Osteoblast (primary cell): ENCODE measurements at regions not wholly inside any gene's neighbourhood (a gene's known extent, or its start where the extent isn't known, plus 50 kb on each side); places are given as distances from the start of the nearest gene placed in this dataset.

Experiments used
- DNase-seq: peaks from one replicate; pipeline ENCODE4 v3.0.0; 2011; ENCODE audit warnings: low spot score, mixed read lengths; ENCODE audit not compliant: insufficient read length; ENCODE audit errors: missing footprints
- H2AFZ ChIP-seq: 2 replicates; pipeline ENCODE4 v1.6.0; 2011; ENCODE audit warnings: mild to moderate bottlenecking, low read length
- H3K27ac ChIP-seq: 2 replicates; pipeline ENCODE4 v1.5.1; 2011; ENCODE audit warnings: mild to moderate bottlenecking, low read depth, low read length, moderate library complexity
- H3K27me3 ChIP-seq: 2 replicates; pipeline ENCODE4 v1.6.0; 2012; ENCODE audit warnings: mild to moderate bottlenecking, control low read depth, inconsistent platforms, low read length, moderate library complexity; ENCODE audit not compliant: insufficient read depth
- H3K36me3 ChIP-seq: 2 replicates; pipeline ENCODE4 v1.5.1; 2011; ENCODE audit warnings: mild to moderate bottlenecking, low read length, control low read depth, moderate library complexity; ENCODE audit not compliant: insufficient read depth
- H3K4me1 ChIP-seq: 2 replicates; pipeline ENCODE4 v1.5.1; 2011; ENCODE audit warnings: mild to moderate bottlenecking, low read length, control low read depth, moderate library complexity; ENCODE audit not compliant: insufficient read depth
- H3K4me2 ChIP-seq: 2 replicates; pipeline ENCODE4 v1.6.0; 2011; ENCODE audit warnings: mild to moderate bottlenecking, low read length; ENCODE audit not compliant: insufficient read depth
- H3K4me3 ChIP-seq: fragments of 200-600 bp; sonication (generic); 3 replicates; pipeline ENCODE4 v1.5.1; 2012; ENCODE audit warnings: mild to moderate bottlenecking, low read length, inconsistent platforms; ENCODE audit not compliant: insufficient read depth
- H3K79me2 ChIP-seq: 2 replicates; pipeline ENCODE4 v1.6.0; 2012; ENCODE audit warnings: mild to moderate bottlenecking, low read length, control low read depth, inconsistent platforms; ENCODE audit not compliant: insufficient read depth
- H3K9me3 ChIP-seq: 2 replicates; pipeline ENCODE4 v1.5.1; 2011; ENCODE audit warnings: low read depth, low read length, control low read depth
- H4K20me1 ChIP-seq: 2 replicates; pipeline ENCODE4 v1.6.0; 2012; ENCODE audit warnings: mild to moderate bottlenecking, low read length, control low read depth; ENCODE audit not compliant: insufficient read depth
- TF ChIP-seq, protein P1 (sequence below): IDR thresholded peaks from 2 replicates; pipeline ENCODE4 v1.5.1; 2011; ENCODE audit warnings: mild to moderate bottlenecking, low read depth, low read length, moderate library complexity; ENCODE audit errors: extremely low read depth

DNA sequence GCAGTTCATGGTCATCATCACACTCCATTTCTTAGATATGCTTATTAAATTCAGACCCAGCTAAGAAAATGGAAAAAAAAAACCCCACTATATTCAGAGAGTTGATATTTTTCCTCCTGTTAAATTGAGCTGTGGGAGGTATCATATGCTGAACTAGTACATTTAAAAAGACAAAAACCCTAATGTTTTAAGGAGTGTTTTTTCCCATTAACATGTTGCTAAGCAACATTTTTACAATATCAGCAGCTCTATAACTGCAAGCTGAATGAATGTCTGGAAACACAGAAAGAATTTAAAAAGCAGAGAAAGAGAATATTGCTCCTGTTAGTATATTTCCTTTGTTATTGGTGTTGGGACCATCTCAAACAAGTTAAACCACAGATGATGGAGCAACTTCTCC is 265.8 kb upstream of the GRIA1 start:
- Histone ChIP-seq H3K27me3 (no peaks in the 10 kb centered on the region), H3K9me3 (no peaks in the 10 kb centered on the region), H4K20me1 (no peaks in the 10 kb centered on the region), H3K4me1 (peaks cover 14% of the 10 kb centered on the region), H3K36me3 (no peaks in the 10 kb centered on the region), H3K79me2 (no peaks in the 10 kb centered on the region), H3K27ac (no peak overlapping the region), H2AFZ (no peak overlapping the region), H3K4me3 (no peak overlapping the region), H3K4me2 (no peak overlapping the region)
- TF ChIP-seq, protein P1, sequence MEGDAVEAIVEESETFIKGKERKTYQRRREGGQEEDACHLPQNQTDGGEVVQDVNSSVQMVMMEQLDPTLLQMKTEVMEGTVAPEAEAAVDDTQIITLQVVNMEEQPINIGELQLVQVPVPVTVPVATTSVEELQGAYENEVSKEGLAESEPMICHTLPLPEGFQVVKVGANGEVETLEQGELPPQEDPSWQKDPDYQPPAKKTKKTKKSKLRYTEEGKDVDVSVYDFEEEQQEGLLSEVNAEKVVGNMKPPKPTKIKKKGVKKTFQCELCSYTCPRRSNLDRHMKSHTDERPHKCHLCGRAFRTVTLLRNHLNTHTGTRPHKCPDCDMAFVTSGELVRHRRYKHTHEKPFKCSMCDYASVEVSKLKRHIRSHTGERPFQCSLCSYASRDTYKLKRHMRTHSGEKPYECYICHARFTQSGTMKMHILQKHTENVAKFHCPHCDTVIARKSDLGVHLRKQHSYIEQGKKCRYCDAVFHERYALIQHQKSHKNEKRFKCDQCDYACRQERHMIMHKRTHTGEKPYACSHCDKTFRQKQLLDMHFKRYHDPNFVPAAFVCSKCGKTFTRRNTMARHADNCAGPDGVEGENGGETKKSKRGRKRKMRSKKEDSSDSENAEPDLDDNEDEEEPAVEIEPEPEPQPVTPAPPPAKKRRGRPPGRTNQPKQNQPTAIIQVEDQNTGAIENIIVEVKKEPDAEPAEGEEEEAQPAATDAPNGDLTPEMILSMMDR: no peak
- no peak for DNase-seq

DNA sequence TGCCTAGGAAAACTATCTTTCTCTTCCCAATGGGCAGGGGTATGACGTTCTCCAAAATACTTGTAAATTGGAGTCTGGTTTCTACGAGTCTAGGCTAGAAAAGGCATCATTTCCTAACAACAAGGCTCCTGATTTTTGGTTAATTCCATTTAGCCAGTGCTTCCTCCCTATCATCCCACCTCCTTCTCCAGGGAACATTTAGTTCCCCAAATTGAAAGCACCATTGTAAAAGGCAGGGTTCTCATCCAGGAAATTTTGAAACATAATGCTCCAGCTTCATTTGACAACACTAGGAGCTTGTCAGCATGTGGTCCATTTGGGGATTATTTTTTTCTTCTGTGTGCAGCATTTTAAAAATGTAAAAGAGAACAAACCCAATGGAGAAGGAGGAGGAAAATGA is 256.5 kb upstream of the GRIA1 start:
- Histone ChIP-seq H3K79me2 (no peaks in the 10 kb centered on the region), H3K4me2 (no peak overlapping the region), H3K4me3 (no peak overlapping the region), H4K20me1 (no peaks in the 10 kb centered on the region), H2AFZ (no peak overlapping the region), H3K9me3 (no peaks in the 10 kb centered on the region), H3K27me3 (no peaks in the 10 kb centered on the region), H3K36me3 (no peaks in the 10 kb centered on the region), H3K4me1 (no peaks in the 10 kb centered on the region), H3K27ac (no peak overlapping the region)
- DNase-seq: no peak
- TF ChIP-seq, protein P1: no peak

DNA sequence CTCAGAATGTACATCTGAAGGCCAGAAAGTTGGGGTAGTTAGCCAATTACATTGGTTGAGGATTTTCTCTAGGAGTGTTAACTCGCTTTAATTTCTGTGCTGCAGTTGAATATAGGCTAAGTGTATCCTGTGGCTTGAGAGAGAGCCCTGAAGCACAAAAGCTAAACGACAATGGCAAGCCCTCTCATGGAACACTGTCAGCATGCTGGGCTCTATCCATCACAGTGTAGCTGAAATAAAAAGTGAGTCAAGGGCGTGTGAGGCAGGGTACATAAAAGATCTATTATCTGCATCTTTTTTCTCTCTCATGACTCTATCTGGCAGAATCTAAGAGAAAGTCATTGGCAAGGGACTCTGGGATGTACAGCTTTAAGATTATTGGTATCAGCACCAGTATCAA is 254.2 kb upstream of the GRIA1 start:
- Histone ChIP-seq H3K27me3 (no peaks in the 10 kb centered on the region), H3K4me3 (no peak overlapping the region), H3K4me2 (no peak overlapping the region), H3K4me1 (no peaks in the 10 kb centered on the region), H3K79me2 (no peaks in the 10 kb centered on the region), H4K20me1 (no peaks in the 10 kb centered on the region), H3K9me3 (no peaks in the 10 kb centered on the region), H2AFZ (no peak overlapping the region), H3K36me3 (no peaks in the 10 kb centered on the region), H3K27ac (no peak overlapping the region)
- TF ChIP-seq, protein P1: no peak
- no peak for DNase-seq

DNA sequence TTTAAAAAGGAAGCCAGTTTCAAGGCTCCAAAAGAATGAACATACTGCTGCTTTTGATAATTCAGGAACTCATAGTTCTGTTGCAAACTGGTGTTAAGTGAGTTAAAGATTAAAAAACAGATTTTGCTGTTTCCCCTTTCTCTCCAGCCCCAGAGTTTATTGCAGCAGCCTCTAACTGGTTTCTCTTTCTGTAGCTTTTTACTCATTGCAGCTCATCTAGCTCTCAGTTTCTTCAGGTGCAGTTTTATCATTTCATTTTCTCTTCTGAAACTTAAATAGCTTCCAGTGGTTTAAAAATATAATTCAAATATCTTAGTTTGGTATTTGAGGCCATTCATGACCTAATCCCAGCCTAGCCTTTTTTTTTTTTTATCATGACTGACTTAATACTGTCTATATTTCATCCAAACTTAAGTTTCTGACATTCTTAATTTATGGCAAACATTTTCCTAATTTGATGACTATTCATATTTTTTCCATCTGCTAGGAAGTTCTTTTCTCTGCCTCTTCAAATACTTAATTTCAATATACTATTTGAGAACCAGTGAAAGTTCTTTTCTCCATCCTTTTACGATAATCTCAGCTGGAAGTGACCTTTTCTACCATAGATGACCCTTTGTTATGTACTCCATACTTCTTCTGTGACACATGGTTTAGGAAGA is 252.7 kb upstream of the GRIA1 start:
- H3K4me3 ChIP-seq: no peak overlapping the region
- no peaks in the 10 kb centered on the region for H3K36me3 ChIP-seq
- H3K27me3 ChIP-seq: no peaks in the 10 kb centered on the region
- H3K27ac ChIP-seq: no peak overlapping the region
- DNase-seq: no peak
- no peaks in the 10 kb centered on the region for H3K4me1 ChIP-seq
- no peaks in the 10 kb centered on the region for H4K20me1 ChIP-seq
- H3K4me2 ChIP-seq: no peak overlapping the region
- TF ChIP-seq, protein P1: no peak
- H3K79me2 ChIP-seq: no peaks in the 10 kb centered on the region
- no peaks in the 10 kb centered on the region for H3K9me3 ChIP-seq
- H2AFZ ChIP-seq: no peak overlapping the region
